GM12865 (cell line): ENCODE measurements at regions not wholly inside any gene's neighbourhood (a gene's known extent, or its start where the extent isn't known, plus 50 kb on each side); places are given as distances from the start of the nearest gene placed in this dataset.

ENCODE experiments used
- DNase-seq: peaks from one replicate; pipeline ENCODE4 v3.0.0; 2010; ENCODE audit warnings: low read depth
- H3K4me3 ChIP-seq: 2 replicates; pipeline ENCODE4 v1.5.1; 2011; ENCODE audit warnings: mild to moderate bottlenecking, low read depth, low read length, control low read depth
- TF ChIP-seq, protein P1 (sequence below): IDR thresholded peaks from 2 replicates; pipeline ENCODE4 v1.5.1; 2011; ENCODE audit warnings: low read length, control low read depth, low read depth, inconsistent platforms; ENCODE audit not compliant: insufficient read depth; ENCODE audit errors: missing control alignments

DNA sequence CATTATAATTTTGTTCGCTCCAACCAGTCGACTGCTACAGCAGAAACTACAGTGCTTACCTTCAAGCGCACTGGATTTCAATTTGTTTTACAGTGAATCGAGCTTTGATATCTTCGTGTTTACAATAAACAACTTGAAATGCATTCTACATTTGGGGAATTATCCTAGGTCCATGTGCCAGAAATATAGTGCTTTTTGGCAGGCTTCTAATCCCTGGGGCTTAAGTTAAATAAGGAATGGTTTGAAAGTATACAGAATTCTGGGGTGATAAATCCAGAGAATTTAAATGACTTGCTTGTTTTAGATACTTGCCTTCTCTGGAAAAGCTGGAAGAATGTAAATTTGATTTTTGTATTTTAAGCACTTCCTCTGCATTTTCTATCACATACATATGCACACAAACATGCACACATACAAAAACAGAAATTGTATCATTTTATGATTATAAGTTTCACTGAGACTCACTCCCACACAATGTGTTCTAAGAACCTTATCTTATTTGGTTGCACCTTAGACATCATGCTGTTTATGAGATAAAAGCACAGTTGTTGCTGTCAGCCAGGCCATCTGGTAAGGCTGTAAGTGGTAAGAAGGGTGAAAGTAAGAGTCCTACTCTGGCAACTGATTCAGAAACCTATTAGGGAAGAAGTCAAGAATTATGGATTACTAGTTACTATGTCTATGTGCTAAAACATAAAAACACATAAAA lies 347.2 kb upstream of the KCND2 start:
- no peak for DNase-seq
- no peak overlapping the region for H3K4me3 ChIP-seq
- TF ChIP-seq, protein P1, sequence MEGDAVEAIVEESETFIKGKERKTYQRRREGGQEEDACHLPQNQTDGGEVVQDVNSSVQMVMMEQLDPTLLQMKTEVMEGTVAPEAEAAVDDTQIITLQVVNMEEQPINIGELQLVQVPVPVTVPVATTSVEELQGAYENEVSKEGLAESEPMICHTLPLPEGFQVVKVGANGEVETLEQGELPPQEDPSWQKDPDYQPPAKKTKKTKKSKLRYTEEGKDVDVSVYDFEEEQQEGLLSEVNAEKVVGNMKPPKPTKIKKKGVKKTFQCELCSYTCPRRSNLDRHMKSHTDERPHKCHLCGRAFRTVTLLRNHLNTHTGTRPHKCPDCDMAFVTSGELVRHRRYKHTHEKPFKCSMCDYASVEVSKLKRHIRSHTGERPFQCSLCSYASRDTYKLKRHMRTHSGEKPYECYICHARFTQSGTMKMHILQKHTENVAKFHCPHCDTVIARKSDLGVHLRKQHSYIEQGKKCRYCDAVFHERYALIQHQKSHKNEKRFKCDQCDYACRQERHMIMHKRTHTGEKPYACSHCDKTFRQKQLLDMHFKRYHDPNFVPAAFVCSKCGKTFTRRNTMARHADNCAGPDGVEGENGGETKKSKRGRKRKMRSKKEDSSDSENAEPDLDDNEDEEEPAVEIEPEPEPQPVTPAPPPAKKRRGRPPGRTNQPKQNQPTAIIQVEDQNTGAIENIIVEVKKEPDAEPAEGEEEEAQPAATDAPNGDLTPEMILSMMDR, result no peak

- no peak for DNase-seq
- H3K4me3 ChIP-seq, result no peak overlapping the region
- TF ChIP-seq, protein P1, result no peak
Measured at GRCh38 chr7:119929891-119930290, 343.1 kb upstream of the KCND2 start.

DNA sequence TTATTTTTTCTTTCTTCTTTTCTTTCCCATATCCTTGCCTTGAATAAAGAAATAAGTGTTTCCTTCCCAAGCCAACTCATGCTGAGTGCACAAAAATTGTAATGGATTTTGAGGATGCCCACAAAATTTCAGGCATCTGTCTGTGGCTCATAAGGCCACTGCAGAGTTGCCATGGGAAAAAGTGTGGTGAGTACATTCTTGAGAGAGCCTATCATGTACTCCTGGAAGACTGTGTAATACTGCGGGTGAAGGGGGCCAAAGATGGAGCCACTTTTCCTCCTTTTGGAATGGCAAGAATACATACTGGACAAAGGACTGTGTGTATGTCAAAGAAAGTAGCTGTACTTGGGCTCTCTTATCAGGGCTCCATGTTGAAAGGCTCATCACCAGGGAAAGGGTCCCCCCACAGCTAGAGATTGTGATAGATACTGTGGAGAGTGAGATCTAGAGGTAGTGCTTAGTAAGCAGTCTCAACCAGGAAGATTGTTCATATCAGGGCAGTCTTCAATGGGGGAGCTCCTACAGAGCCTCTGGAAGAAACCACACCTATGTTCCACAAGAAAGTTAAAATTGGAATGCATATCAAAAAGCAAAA lies 341.6 kb upstream of the KCND2 start:
- DNase-seq, result no peak
- no peak overlapping the region for H3K4me3 ChIP-seq
- TF ChIP-seq, protein P1, result no peak

GRCh38 chr7:119935418-119936025 lies 337.5 kb upstream of the KCND2 start:
- peak; percentile 45 for DNase-seq
- H3K4me3 ChIP-seq, result no peak overlapping the region
- TF ChIP-seq, protein P1, result peak; percentile 26

- TF ChIP-seq, protein P1, result no peak
- no peak for DNase-seq
- H3K4me3 ChIP-seq, result no peak overlapping the region
Measured at GRCh38 chr7:119936836-119937235, 336.1 kb upstream of the KCND2 start.

GRCh38 chr7:119937745-119938144 lies 335.2 kb upstream of the KCND2 start:
- DNase-seq, result no peak
- TF ChIP-seq, protein P1, result no peak

More at GRCh38 chr7:119937745-119938144, 335.2 kb upstream of the KCND2 start:
- no peak overlapping the region for H3K4me3 ChIP-seq
